ENCODE measurements at regions not wholly inside any gene's neighbourhood (a gene's known extent, or its start where the extent isn't known, plus 50 kb on each side); places are given as distances from the start of the nearest gene placed in this dataset.

DNA sequence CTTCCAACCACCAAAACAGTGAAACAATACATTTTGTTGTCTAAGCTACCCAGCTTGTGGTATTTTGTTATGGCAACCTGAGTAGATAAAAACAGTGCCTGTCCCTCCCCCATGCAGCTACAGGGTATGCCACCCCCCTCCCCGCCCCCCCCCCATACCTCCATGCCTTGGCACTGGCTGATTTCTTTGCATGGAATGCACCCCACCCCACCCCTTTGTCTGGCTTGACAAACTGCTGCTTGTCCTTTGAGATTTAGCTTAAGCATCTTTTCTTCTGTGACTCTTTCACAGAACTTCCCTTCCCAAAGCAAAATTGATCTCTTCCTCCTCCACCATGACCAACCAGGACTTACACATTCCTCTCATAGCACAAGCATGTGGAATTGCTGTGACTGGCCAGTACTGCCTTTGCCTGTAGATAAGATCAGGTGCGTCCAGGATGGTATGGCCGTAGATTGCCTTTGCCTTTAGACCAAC, 64.6 kb upstream of the ADGRF1 start:
- Histone ChIP-seq H3K36me3 (ENCODE audit: insufficient read depth, low read length, poor library complexity, severe bottlenecking) (no peaks in the 10 kb centered on the region), H3K4me1 (ENCODE audit: insufficient read depth, low read length, poor library complexity, severe bottlenecking) (peaks cover 9% of the 10 kb centered on the region), H3K4me3 (ENCODE audit: low read depth, low read length, poor library complexity, severe bottlenecking) (no peak overlapping the region), H3K27ac (ENCODE audit: low read depth, low read length, poor library complexity, severe bottlenecking) (no peak overlapping the region), H3K27me3 (replicated peaks; ENCODE audit: insufficient read depth, low read depth, low read length, poor library complexity) (no peaks in the 10 kb centered on the region), H3K9me3 (ENCODE audit: low read depth, low read length, poor library complexity, severe bottlenecking) (no peaks in the 10 kb centered on the region)
- no TSS peak for BruUV-seq (replicated peaks)
- ChIA-PET POLR2A (ENCODE audit: low non-redundant PET) (no interaction called here), CTCF (no interaction called here)
- intact Hi-C loops (cut with micrococcal nuclease; ENCODE audit: unreplicated experiment) = no loop called here
- no peak for DNase-seq (ENCODE audit: low spot score)
- no peak for TF ChIP-seq EZH2 (IDR thresholded peaks at IDR 0.05; ENCODE audit: borderline replicate concordance, low read depth, low read length, poor library complexity, severe bottlenecking)
- TF ChIP-seq, protein P1, sequence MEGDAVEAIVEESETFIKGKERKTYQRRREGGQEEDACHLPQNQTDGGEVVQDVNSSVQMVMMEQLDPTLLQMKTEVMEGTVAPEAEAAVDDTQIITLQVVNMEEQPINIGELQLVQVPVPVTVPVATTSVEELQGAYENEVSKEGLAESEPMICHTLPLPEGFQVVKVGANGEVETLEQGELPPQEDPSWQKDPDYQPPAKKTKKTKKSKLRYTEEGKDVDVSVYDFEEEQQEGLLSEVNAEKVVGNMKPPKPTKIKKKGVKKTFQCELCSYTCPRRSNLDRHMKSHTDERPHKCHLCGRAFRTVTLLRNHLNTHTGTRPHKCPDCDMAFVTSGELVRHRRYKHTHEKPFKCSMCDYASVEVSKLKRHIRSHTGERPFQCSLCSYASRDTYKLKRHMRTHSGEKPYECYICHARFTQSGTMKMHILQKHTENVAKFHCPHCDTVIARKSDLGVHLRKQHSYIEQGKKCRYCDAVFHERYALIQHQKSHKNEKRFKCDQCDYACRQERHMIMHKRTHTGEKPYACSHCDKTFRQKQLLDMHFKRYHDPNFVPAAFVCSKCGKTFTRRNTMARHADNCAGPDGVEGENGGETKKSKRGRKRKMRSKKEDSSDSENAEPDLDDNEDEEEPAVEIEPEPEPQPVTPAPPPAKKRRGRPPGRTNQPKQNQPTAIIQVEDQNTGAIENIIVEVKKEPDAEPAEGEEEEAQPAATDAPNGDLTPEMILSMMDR (conservative IDR thresholded peaks at IDR 0.05; ENCODE audit: low read depth, low read length) = no peak

DNA sequence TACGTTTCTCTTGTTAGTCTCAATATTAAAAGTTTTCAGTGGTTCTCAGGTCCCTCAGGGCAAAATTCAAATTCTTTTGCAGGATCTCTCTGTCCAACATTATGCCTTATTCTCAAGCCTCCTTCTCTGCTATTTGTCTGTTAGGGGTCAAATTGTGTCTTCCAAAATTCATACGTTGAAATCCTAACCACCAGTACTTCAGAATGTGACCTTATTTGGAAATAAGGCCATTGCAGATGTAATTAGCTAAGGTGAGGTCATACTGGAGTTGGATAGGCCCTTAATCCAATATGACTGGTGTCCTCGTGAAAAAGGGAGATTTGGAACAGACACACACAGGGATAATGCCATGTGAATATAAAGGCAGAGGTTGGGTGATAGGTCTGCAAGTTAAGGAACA, 64.1 kb upstream of the ADGRF1 start:
- TF ChIP-seq, protein P1 (conservative IDR thresholded peaks at IDR 0.05; ENCODE audit: low read depth, low read length) = no peak
- TF ChIP-seq EZH2 (IDR thresholded peaks at IDR 0.05; ENCODE audit: borderline replicate concordance, low read depth, low read length, poor library complexity, severe bottlenecking) = no peak
- no peaks in the 10 kb centered on the region for H3K9me3 ChIP-seq (ENCODE audit: low read depth, low read length, poor library complexity, severe bottlenecking)
- H3K4me3 ChIP-seq (ENCODE audit: low read depth, low read length, poor library complexity, severe bottlenecking) = no peak overlapping the region
- no peak overlapping the region for H3K27ac ChIP-seq (ENCODE audit: low read depth, low read length, poor library complexity, severe bottlenecking)
- no peaks in the 10 kb centered on the region for H3K36me3 ChIP-seq (ENCODE audit: insufficient read depth, low read length, poor library complexity, severe bottlenecking)
- intact Hi-C loops (cut with micrococcal nuclease; ENCODE audit: unreplicated experiment) = no loop called here
- POLR2A ChIA-PET (ENCODE audit: low non-redundant PET) = no interaction called here
- CTCF ChIA-PET = no interaction called here
- peaks cover 9% of the 10 kb centered on the region for H3K4me1 ChIP-seq (ENCODE audit: insufficient read depth, low read length, poor library complexity, severe bottlenecking)
- DNase-seq (ENCODE audit: low spot score) = no peak
- no peaks in the 10 kb centered on the region for H3K27me3 ChIP-seq (replicated peaks; ENCODE audit: insufficient read depth, low read depth, low read length, poor library complexity)
- no TSS peak for BruUV-seq (replicated peaks)

DNA sequence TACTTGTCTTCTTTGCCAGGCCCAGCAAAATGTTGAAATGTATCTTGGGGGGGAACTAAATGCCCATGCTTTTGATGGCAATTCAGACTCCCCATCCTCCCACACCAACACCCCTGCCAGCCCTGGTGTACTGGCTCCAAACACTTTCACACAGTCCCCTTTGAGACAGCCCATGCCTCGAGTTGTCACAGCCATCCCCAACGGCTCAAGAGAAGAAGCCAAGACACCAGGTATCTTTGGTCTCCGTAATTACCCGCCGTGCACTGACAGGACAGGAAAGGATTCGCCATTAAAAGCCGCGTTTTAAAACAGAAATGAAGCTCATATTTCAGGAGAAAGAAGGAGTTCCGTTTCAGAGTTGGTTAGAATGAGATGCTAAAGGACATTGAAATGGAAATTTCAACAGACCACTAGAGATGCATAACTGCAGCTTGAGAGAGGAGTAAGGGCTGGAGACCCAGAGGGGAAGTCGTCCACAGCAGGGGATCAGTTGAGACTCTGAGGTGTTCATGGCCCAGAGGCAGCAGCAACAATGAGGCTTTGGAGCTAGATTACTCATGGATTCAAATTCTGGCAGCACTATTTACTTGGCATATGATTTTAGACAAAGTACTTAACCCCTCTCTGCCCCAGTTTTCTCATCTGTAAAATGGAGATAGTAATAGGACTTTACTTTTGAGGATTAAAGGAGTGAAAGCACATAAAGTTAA, 63.5 kb upstream of the ADGRF1 start:
- Histone ChIP-seq H3K4me1 (ENCODE audit: insufficient read depth, low read length, poor library complexity, severe bottlenecking) (peaks cover 15% of the 10 kb centered on the region), H3K4me3 (ENCODE audit: low read depth, low read length, poor library complexity, severe bottlenecking) (no peak overlapping the region), H3K27ac (ENCODE audit: low read depth, low read length, poor library complexity, severe bottlenecking) (no peak overlapping the region), H3K36me3 (ENCODE audit: insufficient read depth, low read length, poor library complexity, severe bottlenecking) (no peaks in the 10 kb centered on the region), H3K9me3 (ENCODE audit: low read depth, low read length, poor library complexity, severe bottlenecking) (no peaks in the 10 kb centered on the region), H3K27me3 (replicated peaks; ENCODE audit: insufficient read depth, low read depth, low read length, poor library complexity) (no peaks in the 10 kb centered on the region)
- ChIA-PET CTCF (no interaction called here), POLR2A (ENCODE audit: low non-redundant PET) (no interaction called here)
- TF ChIP-seq, protein P1 (conservative IDR thresholded peaks at IDR 0.05; ENCODE audit: low read depth, low read length) = no peak
- no peak for TF ChIP-seq EZH2 (IDR thresholded peaks at IDR 0.05; ENCODE audit: borderline replicate concordance, low read depth, low read length, poor library complexity, severe bottlenecking)
- DNase-seq (ENCODE audit: low spot score) = no peak
- intact Hi-C loops (cut with micrococcal nuclease; ENCODE audit: unreplicated experiment) = no loop called here
- no TSS peak for BruUV-seq (replicated peaks)

Measured in A673 (cell line).